NCI-H524 treated with DMSO at 0.1 percent for 48 hours (cell line): ENCODE measurements at regions not wholly inside any gene's neighbourhood (a gene's known extent, or its start where the extent isn't known, plus 50 kb on each side); places are given as distances from the start of the nearest gene placed in this dataset.
A peak's percentile ranks its signal among the peaks of the same experiment; 100 is the strongest.

Experiments used
- DNase-seq: peaks from one replicate; lab custom pipeline; 2025; lab: John Stamatoyannopoulos, UW

DNA sequence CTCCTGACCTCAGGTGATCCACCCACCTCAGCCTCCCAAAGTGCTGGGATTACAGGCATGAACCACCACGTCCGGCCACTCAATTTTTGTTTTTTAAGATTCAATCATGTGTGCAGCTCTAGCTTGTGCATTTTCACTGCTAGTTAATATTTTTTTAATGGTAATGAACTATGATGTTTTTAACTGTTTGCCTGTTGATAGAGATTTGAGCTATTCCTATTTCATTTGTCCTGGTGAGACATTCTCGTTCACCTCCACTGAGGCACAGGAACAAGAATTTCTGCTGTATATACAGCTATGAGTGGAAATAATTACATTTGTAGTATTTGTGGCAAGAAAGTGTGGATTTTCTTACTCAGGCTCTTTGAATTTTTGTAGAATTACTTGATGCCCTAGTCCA is 137.7 kb upstream of the MYOCD start:
- DNase-seq: no peak

DNA sequence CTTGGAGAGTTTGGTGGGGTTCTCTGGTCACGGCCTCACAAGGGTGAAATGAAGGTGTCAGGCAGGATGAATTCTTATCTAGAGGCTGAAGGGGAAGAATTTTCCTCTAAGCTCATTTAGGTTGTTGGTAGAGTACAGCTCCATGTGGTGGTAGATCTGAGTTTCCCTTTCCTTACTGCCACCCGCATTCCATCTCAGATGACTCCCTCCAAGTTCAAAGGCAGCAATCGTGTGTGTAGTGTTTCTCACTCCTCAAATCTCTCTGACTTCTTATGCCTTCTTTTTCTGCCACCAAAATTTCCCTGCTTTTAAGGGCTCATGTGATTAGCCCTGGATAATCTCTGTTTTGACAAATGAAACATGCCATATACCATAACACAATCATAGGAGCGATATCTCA is 135.5 kb upstream of the MYOCD start:
- no peak for DNase-seq

DNA sequence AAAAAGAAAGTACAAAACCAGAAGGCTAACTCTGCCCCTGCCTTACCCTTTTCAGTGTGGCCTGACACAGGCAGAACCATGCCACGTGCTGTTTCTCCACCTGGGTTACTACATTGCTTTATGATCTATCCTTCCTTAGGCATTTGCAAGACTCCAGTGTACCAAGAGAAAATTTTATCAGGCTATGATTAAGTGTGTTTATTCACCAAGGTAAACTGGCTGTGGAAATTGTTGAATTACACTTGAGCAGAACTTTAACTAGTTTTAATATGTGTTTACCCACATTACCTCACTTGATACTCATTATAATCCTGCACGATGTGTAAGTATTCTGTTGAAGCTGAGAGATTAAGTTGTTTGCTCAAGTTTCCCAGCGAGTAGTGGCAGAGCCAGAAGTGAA is 129.7 kb upstream of the MYOCD start:
- no peak for DNase-seq

DNA sequence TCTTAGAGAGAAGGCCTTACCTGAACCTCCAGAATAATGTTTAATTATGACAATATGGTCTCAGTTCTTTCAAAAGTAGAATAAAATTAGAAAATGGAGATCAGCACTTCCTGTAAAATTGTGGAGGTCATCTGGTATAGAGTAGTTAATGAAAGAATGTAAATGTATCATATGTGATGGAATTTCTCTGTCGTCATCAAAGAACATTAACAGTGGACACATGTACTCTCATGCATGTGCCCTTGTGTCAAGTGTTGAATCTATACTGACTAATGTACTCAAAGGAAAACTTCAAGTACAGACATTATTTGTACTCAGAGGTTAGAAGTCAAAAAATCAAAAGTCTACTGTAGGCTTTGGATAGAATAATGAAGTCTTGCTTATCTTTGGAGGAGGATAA is 129.2 kb upstream of the MYOCD start:
- DNase-seq: no peak

DNA sequence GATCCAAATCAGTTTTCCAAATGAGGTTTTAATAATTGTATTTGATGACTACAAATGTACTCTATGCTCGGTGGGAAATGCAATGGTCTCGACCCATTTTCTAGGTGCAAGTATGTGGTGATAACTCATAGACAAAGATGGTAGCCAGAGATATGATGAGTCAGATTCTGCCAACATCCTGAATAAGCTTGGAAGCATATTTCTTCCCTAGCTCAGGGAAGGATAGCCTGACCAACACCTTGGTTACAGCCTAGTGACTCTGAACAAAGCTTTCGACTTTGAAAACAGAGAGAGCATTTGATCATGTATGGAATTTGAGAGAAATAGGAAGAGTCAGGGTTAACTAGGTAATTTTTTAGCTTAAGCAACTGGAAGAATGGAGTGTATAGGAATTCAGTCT is 128.3 kb upstream of the MYOCD start:
- DNase-seq: no peak

DNA sequence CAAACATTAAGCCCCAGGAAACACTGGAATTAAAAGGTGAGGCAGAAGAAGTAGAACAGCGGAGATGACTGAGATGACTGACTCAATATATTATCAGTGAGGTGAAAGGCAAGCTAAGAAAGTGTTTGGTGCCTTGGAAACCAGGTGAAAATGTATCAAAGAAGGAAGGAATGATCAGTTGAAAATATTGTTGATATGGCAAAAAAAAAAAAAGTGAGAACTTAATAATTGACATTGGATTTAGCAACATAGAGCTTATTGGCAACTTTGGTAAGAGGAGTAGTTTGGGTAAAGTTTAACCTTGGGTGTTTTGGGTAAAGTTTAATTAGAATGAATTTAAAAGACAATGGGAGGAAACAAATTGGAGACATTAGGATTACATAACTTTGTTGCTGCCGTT is 127.7 kb upstream of the MYOCD start:
- DNase-seq: no peak

DNA sequence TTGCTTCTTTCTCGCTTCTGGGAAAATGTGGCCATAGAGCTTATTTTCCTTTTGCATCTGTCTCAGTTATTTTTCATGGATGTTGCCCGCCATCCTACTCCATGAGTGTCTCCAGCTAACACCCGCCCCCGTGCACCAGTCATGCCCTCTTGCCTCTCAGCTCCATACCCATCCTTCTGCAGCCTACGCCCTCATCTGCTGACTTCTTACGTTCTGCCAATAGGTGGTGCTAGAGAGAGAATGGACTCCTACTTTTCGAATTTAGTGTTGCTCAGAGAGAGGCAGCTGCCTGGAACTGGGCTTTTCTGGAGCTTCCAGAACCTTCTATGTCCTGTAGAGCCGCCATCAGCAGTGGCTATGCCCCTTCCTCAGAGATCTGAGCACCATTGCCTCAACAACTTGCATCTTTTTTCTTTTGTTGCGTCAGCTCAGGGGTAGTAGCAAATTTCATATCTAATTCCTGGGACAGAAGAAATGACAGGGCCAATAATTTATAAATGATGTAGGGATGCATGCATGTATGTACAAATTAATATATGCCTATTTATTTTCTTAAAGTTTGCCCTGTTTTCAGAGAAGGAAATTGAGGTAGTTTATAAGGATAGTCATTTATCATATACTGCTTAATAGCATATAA is 119.7 kb upstream of the MYOCD start:
- peak; percentile 3 for DNase-seq

DNA sequence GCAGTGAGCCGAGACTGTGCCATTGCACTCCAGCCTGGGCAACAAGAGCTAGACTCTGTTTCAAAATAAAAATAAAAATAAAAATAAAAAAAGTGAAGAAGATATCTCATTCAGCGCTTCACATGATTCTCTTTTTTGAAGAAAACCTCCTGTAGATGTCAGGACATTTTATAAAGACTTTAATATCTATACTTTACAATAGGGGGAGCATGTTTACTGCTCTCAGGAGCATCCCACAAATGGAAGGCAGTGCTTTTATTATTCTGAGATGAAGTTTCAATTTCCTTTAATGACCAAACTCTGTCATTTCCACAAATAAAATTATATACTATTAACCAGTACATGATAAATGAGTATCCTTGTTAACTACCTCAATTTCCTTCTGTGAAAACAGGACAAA is 118.7 kb upstream of the MYOCD start:
- no peak for DNase-seq

DNA sequence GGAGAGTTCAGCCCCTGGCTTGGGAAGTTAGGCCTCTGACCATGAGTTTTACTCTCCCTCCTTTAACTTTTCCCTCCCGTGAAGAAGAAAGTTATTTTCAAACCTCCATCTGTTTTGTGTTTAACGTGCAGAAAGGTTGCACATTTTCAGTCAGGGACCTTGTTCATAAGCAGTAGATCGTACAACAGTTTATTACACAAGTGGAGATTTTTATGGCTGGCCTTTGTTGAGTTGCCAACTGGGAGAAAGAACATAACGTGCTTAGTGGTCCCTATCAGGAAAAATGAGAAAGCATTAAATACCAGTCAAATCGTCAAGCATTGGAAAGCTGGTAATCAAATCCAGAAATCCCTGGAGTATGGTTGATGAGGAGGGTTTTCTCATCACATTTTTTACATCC is 117.9 kb upstream of the MYOCD start:
- DNase-seq: no peak

DNA sequence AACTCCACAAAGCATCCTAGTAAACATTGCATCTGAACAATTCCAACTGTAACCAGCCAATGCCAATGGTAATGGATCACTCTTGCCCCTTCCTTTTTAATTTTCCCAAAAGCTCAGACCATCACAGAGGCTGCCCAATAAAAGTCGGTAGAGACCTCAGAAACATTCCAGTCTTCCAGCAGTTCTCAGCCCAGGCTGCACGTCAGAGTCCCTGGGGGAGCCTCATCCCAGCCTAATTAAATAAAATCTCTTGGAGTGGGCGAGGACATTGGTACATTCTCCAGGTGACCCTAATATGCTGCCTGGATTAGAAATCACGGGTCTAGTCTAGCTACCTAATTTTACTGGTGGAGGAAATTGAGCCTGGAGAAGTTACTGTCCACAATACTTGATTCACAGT is 117.1 kb upstream of the MYOCD start:
- DNase-seq: no peak

DNA sequence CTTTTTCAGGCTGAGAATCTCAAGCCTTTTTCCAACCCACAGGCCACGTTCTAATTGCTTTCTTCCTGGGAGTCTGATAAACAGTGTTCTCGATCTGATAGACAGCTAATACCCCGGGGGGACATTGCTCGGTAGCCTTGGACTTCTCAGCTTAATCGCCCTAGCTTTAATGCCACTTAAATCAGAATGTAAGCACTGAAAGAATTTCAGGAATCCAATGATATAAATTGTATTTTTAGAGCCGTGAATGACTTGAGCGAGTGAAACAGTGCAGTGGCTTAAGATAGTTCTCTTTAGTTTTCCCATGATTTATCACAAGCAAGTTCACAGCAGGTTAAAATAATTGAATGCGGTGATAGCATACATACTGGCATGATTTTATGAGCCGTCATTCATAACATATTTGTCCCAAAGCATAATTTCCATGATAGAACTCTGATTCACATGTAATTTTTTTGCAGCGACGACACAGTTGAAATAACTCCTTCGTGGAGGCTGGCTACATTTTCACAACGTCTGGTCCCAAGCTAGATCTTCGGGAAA is 116.1 kb upstream of the MYOCD start:
- no peak for DNase-seq

DNA sequence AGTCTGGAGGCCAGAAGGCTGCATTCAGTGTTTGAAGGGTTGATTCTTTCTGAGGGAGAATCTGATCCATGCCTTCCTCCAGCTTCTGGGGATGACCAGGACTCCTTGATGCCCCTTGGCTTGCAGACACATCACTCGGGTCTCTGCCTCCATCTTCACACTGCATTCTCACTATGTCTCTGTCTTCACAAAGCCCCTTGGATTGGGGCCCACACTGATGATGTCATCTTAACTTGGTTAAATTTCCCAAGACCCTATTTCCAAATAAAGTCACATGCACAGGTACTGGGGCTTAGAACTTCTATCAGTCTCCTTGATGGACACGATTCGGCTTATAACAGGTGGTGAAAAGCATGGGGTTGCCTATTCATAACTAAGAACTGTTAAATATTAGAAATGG is 112.1 kb upstream of the MYOCD start:
- no peak for DNase-seq

DNA sequence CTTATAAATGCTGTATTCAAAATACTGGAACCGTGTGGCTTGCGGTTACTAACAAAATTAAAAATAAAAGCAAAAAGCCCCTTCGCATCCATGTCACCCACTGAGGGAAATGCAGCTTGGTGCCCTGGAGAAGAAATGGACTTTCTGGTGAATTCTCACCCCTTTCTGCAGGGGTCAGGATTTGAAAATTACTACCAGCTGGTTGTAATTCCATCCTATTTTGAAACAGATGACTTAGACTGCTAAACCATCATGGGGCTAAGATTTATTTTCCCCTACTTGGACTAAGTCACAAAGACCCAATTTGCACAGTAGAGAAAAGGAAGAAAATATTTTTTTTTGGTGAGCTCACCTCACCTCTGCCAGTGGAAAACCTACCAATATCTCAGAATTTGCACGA is 111.4 kb upstream of the MYOCD start:
- no peak for DNase-seq

DNA sequence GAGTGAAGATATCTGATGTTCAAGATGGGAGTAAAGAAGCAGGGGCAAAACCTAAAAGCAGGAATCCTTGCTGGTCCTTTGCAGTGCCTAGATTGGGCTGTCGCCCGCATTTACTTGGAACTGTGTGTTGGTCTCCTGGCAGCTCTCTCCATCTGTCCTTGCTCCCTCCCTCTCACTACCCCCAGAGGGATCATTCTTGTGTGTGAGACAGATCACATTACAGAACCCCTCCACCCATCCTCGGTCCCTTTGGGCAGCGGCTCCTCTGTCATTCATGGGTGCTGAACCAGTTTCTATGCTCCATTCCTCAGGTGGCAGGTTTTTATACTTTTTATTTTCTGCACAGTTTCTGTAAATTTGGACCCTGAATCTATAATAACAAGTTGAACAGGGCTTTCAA is 99.4 kb upstream of the MYOCD start:
- DNase-seq: no peak

DNA sequence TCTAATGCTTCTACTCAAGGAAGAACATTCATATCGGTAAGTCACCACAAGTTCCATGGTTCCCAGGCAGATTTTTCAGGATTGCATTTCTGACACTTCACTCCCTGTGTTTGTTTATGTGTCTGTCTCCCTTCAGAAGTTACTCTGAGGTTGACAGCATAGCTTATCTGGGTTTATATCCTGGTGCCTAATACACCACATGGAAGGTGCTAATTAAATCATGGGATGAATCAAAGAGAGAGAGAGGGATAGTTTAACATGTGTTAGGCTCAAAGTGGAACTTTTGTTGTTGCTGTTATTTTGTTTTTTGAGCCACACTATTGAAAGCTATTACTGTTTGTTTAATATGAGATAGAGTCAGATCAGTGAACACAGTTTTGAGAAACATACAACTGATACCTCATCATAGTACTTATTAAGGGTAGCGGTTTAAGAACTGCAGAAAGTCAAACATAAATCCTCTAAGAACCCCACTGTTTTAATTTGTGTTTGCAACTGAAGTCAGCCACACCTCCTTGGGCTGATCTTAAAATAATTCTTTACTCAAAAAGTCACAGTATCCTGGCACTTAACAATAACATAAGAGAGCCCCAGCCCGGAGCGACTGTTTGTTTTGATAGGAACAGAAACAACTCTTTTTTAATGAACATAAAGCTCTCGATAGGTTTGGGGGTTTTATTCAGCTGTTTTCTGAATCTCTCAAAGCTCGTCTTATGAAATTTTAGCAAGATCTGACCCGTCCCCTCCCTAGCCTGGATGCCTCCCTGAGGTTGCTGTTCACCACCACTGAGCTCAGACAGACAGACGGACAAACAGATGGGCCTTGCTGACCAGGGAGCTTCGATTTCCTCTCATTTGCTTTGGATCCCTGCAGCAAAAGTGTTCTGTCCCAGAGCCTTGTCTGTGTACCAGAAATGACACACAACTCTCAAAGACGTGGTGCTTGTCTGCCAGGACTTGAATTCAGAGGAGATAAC is 98.3 kb upstream of the MYOCD start:
- no peak for DNase-seq

DNA sequence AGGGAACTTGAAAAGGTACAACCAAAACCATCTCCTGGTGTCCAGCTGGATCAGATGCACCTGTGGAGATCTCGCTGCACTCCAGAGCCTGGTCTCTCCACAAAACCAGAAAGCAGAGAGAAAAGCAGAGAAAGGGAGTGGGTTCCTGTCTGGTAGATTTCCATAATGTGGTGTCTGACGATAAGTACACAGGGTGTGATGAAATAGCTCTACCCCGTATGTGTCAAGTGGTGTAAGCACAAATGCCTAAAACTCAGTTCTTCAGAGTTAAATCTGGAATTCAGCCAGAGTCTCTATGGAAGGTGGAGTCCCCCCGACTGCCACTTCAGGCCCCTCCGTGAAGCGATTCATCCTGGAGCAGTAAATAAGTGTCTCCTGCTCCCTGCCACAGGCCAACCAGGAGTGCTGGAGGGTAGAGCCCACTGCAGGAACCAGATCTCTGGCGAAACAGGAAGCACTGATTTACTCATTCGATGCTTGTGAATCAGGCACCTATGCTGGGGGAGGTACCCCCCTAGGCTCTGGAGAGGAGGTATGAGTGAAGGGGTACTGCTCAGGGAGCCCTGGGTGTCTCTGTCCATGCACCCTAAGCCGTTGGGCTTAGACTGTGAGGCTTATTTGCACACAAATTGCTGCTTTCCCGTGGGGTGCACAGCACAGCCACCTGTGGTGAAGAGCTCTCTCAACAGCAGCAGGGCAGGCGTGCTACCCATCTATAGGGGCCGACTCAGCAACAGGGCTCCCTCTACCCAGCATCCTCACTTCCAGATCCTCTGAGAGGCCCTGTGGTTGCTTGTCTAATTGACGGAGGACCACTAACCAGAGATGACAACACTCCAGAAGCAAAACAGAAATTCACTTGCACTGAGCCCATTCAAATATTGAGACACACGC is 97.1 kb upstream of the MYOCD start:
- no peak for DNase-seq

DNA sequence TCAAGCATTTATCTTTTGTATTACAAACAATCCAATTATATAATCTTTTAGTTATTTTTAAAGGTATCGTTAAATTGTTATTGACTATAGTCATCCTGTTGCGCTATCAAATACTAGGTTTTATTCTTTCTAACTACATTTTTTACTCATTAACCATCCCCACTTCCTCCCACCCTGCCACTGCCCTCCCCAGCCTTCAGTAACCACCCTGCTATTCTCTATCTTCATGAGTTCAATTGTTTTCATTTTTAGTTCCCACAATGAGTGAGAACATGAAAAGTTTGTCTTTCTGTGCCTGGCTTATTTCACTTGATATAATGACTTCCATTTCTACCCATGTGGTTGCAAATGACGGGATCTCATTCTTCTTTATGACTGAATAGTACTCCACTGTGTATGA is 94.1 kb upstream of the MYOCD start:
- no peak for DNase-seq

DNA sequence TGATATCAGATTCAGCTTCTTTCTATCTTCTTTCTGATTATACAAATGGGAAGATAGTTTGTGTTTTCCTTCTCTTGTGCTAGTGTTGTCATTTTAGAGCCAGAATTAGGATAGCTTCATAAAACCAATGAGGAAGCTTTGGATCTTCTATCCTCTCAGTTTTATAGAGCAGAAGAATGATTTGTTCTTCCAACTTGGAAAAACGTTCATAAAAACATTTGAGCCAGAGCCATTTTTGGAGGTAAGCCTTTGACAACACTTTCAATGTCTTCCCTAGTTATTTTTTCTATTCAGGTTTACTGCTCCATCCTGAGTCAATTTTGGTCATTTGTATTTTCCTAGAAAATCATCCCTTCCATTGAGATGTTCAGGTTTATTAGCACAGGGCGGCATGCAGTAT is 91.2 kb upstream of the MYOCD start:
- DNase-seq: no peak

DNA sequence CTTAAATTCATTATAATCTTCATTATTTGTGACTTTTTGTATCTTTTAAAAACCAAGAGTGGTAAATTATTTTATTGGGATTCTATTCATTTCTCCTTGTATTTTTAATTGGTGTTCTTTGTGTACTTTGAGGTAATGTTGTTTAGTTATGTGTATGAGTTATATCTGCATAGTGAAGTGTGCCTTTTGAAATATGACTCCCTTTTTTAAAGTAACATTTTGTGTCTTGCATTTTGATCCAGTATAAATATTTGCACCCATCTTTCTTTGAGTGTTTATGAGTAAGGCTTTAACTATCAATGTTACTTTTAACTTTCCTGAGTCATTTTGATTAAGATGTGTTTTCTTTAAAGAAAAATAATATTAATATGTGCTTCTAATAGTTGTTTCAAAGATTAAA is 90.0 kb upstream of the MYOCD start:
- DNase-seq: no peak

DNA sequence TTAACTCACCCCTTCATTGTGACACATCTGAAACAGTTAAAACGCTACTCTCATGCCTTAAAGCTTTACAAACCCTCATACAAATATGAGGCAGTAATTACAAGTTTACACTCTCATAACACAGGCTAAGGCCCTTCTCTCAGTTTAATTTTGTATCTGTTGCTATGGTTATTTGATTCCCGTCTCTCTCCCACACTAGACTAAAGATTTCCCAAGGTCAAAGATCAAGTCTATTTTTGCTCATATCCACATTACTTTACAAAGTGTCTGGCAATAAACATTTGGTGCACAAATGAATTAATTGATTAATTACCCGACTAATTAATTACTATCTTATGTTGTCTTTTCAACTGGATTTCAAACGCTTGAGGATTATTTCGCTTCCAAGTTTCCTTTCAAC is 86.4 kb upstream of the MYOCD start:
- no peak for DNase-seq

DNA sequence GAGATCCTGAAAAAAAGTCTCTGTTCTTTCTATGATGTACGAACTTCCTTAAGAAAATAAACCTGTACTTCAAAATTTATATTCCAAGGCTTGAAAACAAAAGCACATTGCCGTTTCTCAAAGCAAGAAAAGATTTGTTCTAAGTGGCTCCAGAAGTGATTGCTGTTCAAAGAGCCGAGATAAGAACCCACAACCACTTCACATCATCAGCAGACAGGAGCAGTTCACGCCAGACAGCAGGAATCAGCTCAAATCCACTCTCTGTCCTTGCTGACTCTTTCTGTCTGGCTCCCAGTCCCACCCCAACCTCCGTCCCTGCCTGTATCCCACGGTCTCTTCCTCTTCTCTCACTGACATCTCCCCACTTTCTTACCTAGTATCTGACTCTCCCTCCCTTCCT is 85.0 kb upstream of the MYOCD start:
- DNase-seq: no peak

DNA sequence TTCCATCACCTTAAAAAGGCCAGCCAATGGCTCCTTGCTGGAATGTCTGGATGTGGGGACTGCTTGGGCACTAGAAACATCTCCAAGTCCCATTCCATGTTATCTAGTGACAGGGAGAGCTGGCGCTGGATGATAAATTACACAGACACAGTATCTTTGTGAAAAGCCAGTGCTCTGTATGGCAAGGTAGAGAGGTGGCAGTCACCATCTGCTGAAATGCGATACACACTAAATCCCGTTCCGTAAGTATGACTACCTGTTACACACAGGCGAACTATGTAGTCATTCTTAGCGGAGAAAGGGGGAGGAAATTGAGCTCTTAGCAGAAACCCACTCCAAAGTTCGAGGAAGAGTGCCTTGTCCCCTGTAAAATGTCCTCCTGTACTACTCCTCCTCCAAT is 81.0 kb upstream of the MYOCD start:
- DNase-seq: no peak
